ENCODE measurements at regions not wholly inside any gene's neighbourhood (a gene's known extent, or its start where the extent isn't known, plus 50 kb on each side); places are given as distances from the start of the nearest gene placed in this dataset.

DNA sequence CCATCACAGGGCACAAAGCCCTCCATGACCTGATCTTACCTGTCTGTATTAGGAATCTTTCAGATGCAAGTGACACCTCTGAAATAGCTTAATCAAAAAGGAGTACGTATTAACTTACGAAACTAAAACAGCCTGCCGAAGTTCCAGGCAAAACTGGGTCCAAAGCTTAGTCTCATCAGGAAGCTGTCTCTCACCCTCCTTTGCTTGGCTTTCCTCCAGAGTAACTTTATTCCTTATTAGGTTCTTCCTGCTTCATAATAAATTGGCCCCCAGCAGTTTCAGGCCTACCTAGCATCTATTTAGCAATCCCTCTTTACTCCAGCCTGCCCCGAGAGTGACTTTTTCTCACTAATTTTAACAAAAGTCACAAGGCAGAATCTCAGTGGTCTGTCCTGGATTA, 58.4 kb upstream of the STK32A start:
- TF ChIP-seq HOXB13 (CRISPR knock-in tag; IDR thresholded peaks at IDR 0.05; ENCODE audit: low read depth) (no peak), USF2 (IDR thresholded peaks at IDR 0.05) (no peak), NR3C1 (IDR thresholded peaks at IDR 0.05) (no peak), POLR2A (IDR thresholded peaks at IDR 0.05; ENCODE audit: low read length) (no peak), RAD21 (conservative IDR thresholded peaks at IDR 0.05 in 1 of 2, IDR thresholded peaks at IDR 0.05 in 1 of 2) (no peak), EP300 (IDR thresholded peaks at IDR 0.05) (no peak), NFE2L2 (conservative IDR thresholded peaks at IDR 0.05; ENCODE audit: low read length) (no peak), POLR2AphosphoS2 (conservative IDR thresholded peaks at IDR 0.05; ENCODE audit: low read length) (no peak), KDM5A (IDR thresholded peaks at IDR 0.05) (no peak), ZFP36 (IDR thresholded peaks at IDR 0.05; ENCODE audit: borderline replicate concordance, partially characterized antibody) (no peak)
- TF ChIP-seq, protein P1, sequence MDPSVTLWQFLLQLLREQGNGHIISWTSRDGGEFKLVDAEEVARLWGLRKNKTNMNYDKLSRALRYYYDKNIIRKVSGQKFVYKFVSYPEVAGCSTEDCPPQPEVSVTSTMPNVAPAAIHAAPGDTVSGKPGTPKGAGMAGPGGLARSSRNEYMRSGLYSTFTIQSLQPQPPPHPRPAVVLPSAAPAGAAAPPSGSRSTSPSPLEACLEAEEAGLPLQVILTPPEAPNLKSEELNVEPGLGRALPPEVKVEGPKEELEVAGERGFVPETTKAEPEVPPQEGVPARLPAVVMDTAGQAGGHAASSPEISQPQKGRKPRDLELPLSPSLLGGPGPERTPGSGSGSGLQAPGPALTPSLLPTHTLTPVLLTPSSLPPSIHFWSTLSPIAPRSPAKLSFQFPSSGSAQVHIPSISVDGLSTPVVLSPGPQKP (IDR thresholded peaks at IDR 0.05; ENCODE audit: low read depth, low read length): no peak
- TF ChIP-seq, protein P2, sequence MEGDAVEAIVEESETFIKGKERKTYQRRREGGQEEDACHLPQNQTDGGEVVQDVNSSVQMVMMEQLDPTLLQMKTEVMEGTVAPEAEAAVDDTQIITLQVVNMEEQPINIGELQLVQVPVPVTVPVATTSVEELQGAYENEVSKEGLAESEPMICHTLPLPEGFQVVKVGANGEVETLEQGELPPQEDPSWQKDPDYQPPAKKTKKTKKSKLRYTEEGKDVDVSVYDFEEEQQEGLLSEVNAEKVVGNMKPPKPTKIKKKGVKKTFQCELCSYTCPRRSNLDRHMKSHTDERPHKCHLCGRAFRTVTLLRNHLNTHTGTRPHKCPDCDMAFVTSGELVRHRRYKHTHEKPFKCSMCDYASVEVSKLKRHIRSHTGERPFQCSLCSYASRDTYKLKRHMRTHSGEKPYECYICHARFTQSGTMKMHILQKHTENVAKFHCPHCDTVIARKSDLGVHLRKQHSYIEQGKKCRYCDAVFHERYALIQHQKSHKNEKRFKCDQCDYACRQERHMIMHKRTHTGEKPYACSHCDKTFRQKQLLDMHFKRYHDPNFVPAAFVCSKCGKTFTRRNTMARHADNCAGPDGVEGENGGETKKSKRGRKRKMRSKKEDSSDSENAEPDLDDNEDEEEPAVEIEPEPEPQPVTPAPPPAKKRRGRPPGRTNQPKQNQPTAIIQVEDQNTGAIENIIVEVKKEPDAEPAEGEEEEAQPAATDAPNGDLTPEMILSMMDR (IDR thresholded peaks at IDR 0.05): no peak
